Islet of Langerhans (tissue), 1 donor: ENCODE measurements at regions not wholly inside any gene's neighbourhood (a gene's known extent, or its start where the extent isn't known, plus 50 kb on each side); places are given as distances from the start of the nearest gene placed in this dataset.
"Not testable (repeated sequence)": the region's sequence is repeated elsewhere in the genome, so short reads cannot be mapped to it uniquely, and the experiment has no call there.

Experiments used
- FAIRE-seq: peaks from one replicate; lab custom pipeline; 2011; peaks lifted over from hg19 to GRCh38; lab: Jason Lieb, UNC

DNA sequence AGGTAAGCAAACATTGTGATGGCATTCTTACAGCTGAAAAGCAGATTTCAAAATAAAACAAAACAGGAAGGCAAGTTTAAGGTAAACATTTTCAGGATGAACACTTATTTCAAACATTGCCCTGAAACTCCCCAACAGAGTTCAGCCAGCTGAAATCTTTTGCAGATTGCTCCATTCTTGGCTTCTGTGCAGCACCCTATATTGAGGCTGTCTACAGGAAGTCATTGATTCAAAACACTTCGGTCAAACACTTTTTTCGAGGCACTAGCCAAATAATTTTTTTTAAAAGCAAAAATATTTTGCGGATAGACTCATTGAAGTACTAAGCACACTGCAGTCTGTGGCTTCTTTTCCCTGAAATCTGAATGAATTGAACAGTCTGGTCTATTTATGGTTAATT, 318.1 kb upstream of the PDE3A start:
- FAIRE-seq = no peak

DNA sequence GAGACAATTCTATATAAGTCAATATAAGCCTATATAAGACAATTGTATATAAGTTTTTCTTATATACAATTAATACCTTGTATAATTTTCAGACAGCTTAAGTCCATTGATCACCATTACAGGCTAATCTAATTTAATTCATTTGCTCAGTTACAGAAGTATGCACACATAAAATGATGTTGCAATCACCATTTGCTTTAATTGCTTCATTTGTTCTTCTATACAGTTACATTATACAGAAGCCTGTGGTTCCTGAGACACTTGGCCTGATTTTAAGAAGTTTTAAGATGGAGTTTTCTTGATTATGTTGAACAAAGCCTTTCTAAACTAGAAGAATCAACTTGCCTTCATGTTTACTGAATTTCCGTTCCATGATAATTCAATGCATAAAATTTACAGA, 314.6 kb upstream of the PDE3A start:
- FAIRE-seq = no peak

DNA sequence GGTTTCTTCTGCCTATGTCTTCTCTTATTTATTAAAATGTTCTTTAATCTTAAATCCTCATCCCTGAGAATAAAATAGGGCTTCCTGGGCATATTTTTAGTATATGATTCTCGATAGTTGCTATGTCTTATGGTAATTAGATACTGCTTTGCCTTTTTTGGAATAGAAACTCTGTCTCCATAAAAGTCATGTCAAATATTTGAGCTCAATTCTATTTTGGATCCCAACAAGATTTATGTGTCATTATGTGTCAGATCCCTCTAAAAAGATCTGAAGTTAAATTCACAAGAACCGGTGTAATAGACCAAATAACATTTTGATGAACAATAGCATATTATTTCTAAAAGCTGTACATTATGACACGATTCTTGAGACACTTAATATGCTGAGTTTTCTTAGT, 312.5 kb upstream of the PDE3A start:
- FAIRE-seq = no peak

DNA sequence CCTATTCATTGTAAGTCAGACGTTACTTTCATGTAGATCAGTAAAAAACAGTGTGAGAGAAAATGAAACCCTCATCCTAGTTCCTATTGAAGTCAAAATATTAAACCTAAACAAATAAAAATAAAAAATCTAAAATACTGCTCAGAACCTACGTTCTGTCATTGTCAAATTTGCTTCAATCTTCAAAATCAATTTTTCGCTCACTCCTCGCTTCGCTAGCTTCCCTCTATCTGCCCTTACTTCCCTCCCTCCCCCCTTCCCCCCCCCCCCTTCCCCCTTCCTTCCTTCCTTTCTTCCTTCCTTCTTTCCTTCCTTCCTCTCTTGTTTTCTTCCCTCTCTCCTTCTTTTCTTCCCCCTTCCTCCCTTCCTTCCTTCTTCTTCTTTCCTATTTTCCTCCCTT, 310.9 kb upstream of the PDE3A start:
- FAIRE-seq = no peak

DNA sequence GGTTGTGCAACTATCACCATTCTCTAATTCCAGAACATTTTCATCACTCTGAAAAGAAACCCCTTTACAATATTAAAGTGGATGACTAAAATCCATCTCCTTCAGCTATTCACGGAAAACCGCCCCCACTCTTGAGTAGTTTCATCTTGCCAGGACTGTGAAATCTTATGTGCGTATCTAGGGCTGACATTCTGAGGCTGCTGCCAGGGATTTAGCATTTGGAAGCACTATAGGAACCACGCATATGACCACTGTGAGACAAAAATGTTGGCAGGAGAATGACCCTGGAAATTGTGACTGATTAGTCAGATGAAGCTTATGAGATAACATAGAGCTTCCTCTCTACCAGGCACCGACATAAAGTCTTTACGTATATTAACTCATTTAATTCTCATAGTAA, 305.2 kb upstream of the PDE3A start:
- no peak for FAIRE-seq

DNA sequence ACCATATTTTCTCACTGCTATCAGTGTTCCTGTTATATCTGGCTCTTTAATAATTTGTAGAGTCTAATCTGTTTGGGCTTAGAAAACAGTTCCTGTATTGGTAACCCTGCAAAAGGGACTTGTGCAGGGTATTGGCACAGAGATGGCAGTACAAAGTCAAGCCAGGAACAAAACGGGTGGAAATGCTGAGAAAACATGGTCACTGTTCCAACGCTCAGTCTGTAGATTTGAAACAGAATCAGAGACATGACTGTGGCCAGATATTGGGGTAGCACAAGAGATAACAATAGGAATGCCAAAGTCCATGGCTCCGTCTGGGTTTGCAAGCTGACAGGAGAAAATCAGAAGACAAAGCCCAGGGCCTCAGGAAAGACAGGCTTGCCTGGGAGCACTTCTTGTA, 290.7 kb upstream of the PDE3A start:
- FAIRE-seq = no peak

DNA sequence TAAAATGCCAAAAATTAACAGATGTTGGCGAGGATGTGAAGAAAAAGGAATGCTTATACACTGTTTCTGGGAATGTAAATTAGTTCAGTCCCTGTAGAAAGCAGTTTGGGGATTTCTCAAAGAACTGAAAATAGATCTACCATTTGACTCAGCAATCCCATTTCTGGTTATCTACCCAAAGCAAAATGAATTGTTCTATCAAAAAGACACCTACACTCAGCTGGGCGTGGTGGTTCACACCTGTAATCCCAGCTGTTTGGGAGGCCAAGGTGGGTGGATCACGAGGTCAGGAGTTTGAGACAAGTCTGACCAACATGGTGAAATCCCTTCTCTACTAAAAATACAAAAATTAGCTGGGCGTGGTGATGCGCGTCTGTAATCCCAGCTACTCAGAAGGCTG, 279.3 kb upstream of the PDE3A start:
- no peak for FAIRE-seq

DNA sequence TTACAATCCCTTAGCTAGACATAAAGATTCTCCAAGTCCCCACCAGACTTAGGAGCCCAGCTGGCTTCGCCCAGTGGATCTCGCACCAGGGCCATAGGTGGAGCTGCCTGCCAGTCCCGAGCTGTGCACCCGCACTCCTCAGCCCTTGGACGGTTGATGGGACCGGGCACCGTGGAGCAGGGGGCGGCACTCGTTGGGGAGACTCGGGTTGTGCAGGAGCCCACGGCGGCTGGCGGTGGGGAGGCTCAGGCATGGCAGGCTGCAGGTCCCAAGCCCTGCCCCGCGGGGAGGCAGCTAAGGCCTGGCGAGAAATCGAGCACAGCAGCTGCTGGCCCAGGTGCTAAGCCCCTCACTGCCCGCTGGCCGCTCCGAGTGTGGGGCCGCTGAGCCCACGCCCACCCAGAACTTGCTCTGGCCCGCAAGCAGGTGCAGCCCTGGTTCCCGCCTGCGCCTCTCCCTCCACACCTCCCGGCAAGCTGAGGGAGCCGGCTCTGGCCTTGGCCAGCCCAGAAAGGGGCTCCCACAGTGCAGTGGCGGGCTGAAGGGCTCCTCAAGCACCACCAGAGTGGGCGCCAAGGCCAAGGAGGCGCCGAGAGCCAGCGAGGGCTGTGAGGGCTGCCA, 275.0 kb upstream of the PDE3A start:
- FAIRE-seq = not testable (repeated sequence)

DNA sequence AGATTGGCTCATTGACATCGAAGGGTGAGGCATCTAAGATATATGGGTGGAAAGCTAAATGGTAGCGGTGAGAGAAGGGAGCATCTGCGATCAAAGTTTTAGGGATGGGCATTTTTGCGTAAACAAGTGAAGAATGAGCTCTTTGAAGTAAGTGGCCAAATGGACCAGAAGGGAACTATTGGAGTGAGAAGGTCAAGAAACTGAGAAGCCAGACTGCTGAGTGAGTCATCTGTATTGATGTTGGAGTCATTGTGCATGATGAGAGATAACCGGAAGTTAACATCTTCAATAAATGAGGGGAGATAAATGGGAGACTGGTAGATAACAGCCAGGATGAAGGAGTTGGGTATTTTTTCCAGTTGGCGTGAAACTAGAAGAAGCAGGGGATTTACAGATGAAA, 271.9 kb upstream of the PDE3A start:
- no peak for FAIRE-seq

DNA sequence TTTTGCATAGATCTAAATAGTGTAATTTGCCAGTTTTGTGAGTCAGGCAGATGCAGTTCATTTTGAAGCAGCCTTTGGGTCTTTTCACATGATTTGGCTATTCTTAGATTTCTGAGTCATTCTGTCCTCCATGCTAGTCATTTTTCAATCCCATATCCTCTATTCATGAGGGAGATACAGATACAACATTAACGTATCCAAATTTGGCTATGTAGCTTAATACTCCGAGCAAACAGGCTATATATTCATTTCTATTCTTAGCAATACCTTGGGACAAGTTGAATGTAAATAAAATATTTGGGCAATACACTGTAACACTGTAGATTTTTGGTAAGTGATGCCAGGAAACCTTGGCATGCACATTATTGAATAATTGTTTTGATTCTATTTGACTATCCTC, 270.7 kb upstream of the PDE3A start:
- FAIRE-seq = no peak

DNA sequence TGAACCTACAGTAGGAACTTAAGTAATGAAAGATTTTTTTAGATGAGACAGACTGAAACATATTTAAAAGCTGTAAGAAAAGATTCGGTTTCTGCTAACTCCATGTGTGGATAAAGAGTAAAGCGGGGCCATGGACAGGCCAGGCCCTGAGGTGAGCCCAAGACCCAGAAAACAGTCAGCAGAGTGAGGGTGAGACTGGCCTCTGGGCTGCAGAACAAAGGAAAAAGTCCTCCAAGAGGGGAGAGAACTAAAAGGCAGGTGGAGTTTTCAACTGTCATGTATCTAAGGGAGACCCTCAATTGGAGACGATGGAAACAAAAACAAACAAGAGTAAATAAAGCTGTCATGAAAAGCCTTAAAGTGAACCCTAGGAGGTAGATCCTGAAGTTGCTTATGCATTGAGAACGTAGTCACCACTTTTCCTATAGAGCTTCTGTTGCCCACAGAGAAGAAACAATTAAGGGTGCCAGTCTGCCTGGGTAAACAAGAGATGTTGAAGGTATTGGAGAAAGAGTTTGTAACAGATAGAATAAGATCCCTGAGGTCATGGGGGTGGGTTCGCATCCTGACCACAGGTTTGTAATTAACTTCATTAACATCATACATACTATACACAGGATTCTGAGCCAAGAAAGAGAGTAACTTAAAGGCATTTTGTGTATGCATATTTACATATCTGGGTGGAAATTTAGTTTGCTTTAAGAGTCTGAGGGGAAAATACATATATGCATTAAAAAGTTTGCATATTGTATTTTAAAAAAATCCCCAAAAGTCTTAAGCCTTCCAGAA, 268.7 kb upstream of the PDE3A start:
- FAIRE-seq = no peak

DNA sequence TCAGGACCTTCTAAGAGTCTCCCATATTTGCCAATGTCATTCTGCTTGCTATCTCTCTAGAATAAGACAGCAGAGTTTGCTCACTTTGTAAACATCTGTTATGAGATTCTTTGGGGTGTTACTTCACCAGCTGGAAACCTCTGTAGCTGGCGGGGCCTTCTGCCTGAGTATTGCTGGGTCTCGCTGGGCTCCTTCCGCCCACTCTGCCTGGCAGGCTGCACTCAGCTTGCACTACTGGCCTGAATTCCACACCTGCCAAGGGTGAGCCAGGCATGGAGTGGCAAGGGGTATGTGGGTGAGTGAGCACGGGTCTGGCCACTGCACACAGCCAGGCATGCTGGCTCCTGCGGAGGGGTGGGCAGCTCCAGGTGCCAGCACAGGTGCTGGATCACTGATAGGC, 267.3 kb upstream of the PDE3A start:
- no peak for FAIRE-seq

DNA sequence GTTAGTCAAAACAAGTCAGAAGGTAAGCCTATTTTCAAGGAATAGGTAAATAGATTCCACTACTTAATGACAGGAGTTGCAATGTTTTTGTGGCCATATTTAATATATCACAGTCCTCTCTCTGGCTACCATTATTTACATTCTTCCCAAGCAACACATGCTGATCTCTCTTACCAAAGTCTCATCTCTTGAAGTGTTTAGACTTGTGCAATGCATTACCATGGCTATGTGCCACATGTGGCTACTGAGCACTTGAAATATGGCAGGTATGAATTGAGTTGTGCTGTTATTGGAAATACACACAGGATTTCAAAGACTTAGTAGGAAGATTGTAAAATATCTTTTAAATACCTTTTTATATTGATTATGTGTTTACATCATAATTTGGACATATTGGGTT, 262.4 kb upstream of the PDE3A start:
- FAIRE-seq = no peak

DNA sequence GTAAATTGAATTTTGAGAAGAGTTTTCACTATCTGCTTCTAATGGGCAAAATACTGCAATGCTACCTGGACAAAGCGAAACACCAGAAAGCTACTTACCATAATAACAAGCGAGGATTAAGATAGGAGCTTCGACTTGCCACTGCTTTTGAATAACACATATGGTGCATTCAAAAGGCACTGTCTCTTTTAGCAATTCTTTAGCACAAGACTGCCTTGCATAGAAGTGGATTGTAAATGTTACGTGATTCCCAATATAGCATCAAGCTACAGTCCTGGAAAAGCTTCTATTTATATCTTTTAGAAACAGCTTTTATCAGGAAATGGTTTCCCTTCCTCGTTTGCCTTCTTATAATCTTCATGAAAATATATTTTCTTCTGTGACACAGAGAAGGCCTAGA, 258.7 kb upstream of the PDE3A start:
- no peak for FAIRE-seq

DNA sequence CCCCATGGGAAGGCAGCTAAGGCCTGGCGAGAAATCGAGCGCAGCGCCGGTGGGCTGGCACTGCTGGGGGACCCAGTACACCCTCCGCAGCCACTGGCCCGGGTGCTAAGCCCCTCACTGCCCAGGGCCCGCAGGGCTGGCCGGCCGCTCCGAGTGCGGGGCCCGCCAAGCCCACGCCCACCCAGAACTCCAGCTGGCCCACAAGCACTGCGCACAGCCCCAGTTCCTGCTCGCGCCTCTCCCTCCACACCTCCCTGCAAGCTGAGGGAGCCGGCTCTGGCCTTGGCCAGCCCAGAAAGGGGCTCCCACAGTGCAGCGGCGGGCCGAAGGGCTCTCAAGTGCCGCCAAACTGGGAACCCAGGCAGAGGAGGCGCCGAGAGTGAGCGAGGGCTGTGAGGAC, 253.0 kb upstream of the PDE3A start:
- not testable (repeated sequence) for FAIRE-seq

DNA sequence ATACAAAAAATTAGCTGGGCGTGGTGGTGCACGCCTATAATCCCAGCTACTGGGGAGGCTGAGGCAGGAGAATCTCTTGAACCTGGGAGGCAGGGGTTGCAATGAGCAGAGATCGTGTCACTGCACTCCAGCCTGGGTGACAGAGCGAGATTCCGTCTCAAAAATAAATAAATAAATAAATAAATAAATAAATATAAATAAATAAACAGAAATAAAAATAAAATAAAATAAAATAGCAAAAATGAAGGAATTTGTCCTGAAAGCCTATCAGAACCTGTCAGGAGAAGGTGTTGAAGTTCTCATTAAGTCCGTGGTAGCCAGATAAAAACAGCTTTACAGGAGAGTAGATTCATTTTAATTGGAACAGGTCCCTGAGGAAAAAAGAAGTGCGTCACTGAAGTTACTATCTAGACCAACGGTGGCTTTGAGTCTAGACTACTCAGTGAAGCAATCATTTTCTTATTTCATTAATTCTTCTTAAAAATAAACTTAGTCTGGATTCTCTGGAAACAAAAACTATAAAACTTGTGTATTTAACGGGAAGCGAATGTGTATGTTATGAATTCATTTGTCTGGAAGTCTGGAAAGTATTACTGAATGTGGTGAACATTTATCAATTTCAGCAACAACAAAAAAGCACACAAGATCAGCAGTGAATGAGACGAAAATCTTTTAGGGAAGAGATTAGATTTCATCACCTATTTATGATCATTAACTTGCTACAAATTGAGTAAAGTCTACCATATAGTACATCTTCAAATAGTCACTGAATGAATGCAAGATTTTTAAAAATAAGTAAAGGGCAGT, 248.5 kb upstream of the PDE3A start:
- FAIRE-seq = peak; percentile 49

DNA sequence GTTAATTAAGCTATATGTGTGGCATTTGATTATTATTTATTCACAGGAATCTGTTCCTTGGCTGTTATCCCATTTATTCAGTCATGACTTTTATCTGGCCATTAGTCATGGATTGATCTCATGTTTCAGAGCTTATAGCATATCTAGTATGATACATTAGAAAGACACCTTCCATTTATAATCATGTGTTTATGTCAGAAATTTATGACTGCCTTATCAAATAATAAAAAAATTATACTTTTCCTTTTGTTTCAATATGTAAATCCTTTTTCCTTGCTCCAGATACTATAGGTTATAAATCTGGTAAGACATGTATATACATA, 248.0 kb upstream of the PDE3A start:
- no peak for FAIRE-seq

DNA sequence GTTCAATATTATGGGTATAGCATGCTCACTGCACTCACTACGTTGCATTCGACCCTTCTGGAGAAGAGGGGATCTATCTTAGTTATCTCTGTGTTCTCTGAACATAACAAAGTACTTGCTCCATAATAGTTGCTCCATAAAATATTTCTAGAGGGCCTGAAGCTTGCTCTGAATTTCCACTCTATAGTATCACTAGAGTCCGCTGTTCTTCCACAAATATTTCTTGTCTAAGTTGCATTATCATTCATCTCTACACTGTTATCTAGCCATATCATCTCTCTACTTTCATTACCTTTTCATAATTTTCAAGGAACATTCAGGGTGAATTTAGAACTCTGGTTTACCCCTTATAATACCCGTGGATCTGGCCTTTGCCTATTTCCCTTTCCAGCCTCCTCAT, 246.1 kb upstream of the PDE3A start:
- FAIRE-seq = no peak

DNA sequence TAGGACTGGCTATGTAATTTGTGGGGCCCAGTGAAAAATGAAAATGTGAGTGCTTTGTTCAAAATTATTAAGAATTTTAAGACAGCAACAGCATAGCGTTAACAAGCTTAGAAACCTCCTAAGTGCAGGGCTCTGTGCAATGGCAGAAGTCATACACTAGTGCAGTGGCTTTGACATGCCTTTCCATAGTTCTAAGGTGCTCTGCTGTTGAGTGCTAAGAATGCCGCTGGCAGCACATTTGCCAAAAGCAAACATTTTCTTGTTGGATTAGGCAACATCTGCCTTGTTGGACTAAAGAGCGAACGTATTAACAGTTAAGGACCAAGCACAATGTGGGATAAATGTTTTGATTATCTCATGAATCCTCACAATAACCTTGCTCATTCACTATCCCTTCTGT, 244.9 kb upstream of the PDE3A start:
- no peak for FAIRE-seq

DNA sequence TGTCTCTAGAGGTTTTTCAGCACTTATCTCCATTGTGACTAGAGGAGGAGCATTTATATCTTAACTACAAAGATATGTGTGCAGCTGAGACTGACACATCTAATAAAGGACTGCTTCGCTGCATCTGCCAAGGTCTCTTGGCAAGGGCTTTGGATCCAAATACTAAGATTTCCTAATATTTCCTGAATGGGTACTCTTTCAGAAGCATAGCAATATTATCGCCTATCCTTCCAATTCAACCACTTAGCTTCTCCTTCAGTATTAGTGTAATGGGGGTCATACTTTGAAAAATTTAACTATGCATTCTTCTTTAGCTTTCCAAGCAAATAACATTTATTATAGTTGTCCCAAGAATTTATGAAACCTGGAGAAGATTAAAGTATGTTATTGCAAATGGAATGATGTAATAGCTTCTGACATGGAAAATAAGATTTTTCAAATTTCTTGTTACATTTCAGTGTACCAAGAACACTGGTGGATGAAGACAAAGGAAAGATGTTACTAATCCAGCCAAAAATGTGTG, 243.0 kb upstream of the PDE3A start:
- no peak for FAIRE-seq

DNA sequence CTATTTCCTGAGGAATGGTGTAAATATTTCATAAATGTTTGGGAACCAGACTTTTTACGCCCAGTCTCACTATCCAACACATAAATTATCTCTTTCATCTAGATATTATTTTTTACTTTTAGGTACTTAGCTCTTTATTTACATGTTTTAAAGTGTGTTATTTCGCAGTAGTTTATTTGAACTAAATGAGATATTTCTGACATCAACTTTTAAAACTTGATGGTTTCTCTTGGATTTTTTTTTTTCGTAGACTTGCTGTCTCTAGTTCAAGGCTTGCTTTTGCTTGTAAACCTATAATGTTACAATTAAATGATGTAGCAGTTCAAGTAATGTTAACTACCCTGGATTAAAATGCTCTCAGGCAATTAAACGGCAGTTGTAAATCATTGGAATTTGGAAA, 241.7 kb upstream of the PDE3A start:
- no peak for FAIRE-seq

DNA sequence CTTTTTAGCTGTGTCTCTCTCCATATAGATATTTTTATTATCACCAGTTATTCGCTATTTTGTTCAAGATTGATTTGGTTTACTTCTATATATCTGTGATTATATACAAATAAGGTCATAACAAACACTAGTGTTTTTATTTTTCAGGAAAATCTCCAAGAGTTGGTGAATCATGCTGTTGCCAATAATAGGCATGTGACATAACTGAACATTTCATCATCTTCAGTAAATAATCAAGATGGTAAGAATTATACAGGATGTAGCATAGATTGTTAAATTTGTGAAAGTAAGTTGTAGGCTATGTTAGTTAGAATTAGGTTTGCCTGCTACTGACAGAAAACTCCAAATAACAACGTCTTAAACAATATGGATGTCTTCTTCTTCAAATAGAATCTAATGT, 240.9 kb upstream of the PDE3A start:
- no peak for FAIRE-seq

DNA sequence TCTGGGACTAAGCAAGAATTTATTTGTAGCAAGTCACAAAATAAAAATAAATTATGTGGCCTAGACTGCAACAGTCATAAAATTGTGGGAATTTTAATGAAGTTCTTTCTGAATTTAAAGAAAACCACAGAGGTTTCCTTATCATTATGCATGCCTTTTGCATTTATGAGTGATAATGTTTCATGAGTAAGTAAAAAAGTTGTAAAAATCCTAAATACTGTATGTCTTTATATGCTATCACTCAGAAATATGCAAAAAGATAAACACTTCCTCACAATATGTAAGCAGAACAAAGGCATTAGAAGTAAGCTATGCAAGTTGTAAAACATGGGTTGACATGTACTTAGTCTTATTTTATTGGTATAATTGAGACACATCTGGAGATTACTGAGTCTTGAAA, 239.4 kb upstream of the PDE3A start:
- FAIRE-seq = no peak
